Body of pancreas (tissue), 4 donors: ENCODE measurements at regions not wholly inside any gene's neighbourhood (a gene's known extent, or its start where the extent isn't known, plus 50 kb on each side); places are given as distances from the start of the nearest gene placed in this dataset.

ENCODE experiments used
- ATAC-seq: fragments of 150-250 bp; one replicate; pipeline ENCODE4 v1.9.1; 2016
- DNase-seq, 4 donors: peaks; one replicate each; pipeline ENCODE4 v3.0.0-alpha.2; 2019
- H3K27ac ChIP-seq, 4 donors: fragments of 200-600 bp; sonication (generic); 1 replicate in 3 of 4; 2 replicates in 1 of 4; pipeline versions ENCODE4 v1.5.1 to v1.6.1; 2016 to 2019; ENCODE audit warnings: mild to moderate bottlenecking in 1 of 4, mixed read lengths in 1 of 4, moderate library complexity in 1 of 4
- H3K27me3 ChIP-seq, 2 donors: fragments of 200-600 bp; sonication (generic); one replicate each; pipeline ENCODE4 v1.6.0; 2016; ENCODE audit warnings: mild to moderate bottlenecking in 1 of 2
- H3K36me3 ChIP-seq, 2 donors: fragments of 200-600 bp; sonication (generic); replicated peaks in 1 of 2; 2 replicates each; pipeline ENCODE4 v1.5.1; 2016; ENCODE audit warnings: low read depth in 2 of 2; ENCODE audit not compliant: insufficient read depth in 1 of 2
- H3K4me1 ChIP-seq: fragments of 200-600 bp; sonication (generic); one replicate; pipeline ENCODE4 v1.6.0; 2016
- H3K4me3 ChIP-seq, 2 donors: fragments of 200-600 bp; sonication (generic); 1 replicate in 1 of 2; 2 replicates in 1 of 2; pipeline ENCODE4 v1.5.1; 2016 to 2019
- H3K9me3 ChIP-seq, 3 donors: fragments of 200-600 bp; sonication (generic); 1 replicate in 2 of 3; 2 replicates in 1 of 3; pipeline ENCODE4 v1.5.1; 2016
- POLR2A ChIP-seq, 3 donors: fragments of 450-650 bp; IDR thresholded peaks; one replicate each; pipeline ENCODE4 v1.6.1; 2016; ENCODE audit warnings: antibody characterized with exemption in 3 of 3, mild to moderate bottlenecking in 2 of 3
- WGBS, 2 donors: methylation state at CpG; one replicate each; pipeline ENCODE4 v1.1.5; 2017; 5-methylcytosine and 5-hydroxymethylcytosine counted together
- intact Hi-C: fragments of 100-400 bp; cut with DNase I; formaldehyde crosslinking; loops from one replicate; pipeline ENCODE4 v1.15.1; 2023
- TF ChIP-seq, protein P1 (sequence below), 7 experiments: fragments of 450-650 bp in 4 of 7; fragments of 200-600 bp in 3 of 7; sonication (generic) in 3 of 7; IDR thresholded peaks; one replicate each; pipeline ENCODE4 v1.5.1; 2016 to 2019; ENCODE audit warnings: antibody characterized with exemption in 7 of 7

DNA sequence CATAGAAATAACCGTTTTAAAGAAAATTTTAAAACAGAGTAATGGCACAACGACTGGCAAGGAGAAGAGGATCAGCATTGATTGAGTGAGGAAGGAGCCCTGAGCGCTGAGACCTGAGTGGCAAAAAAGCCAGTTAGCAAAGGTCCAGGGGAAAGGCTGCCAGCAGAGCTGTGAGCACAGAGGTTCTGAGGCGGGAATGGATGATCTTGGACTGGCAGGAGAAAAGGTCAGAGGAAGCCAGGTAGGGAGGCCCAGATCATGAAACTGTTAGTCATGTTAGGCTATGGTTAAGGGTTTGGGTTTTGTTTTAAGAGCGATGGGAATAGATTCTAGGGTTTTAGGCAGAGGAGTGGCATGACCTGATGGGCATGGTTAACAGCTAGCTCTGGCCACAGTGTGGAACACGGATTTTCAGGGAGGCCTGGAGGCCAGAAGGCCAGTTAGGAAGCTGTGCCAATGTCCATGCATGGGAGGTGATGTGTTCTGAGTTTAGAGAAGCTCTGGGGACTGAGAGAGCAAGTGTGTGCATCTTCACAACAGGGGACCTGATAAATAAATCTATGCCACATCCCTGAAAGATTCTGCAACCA lies 57.7 kb upstream of the GALNT10 start:
- 60 to 66% methylated on average over 6 of the region's 6 CpGs for WGBS, 2 donors
- H3K36me3 ChIP-seq = no peaks in the 10 kb centered on the region
- no peaks in the 10 kb centered on the region for H3K9me3 ChIP-seq
- TF ChIP-seq, protein P1, sequence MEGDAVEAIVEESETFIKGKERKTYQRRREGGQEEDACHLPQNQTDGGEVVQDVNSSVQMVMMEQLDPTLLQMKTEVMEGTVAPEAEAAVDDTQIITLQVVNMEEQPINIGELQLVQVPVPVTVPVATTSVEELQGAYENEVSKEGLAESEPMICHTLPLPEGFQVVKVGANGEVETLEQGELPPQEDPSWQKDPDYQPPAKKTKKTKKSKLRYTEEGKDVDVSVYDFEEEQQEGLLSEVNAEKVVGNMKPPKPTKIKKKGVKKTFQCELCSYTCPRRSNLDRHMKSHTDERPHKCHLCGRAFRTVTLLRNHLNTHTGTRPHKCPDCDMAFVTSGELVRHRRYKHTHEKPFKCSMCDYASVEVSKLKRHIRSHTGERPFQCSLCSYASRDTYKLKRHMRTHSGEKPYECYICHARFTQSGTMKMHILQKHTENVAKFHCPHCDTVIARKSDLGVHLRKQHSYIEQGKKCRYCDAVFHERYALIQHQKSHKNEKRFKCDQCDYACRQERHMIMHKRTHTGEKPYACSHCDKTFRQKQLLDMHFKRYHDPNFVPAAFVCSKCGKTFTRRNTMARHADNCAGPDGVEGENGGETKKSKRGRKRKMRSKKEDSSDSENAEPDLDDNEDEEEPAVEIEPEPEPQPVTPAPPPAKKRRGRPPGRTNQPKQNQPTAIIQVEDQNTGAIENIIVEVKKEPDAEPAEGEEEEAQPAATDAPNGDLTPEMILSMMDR (IDR thresholded peaks at IDR 0.05) = no peak
- no peak for TF ChIP-seq POLR2A (IDR thresholded peaks at IDR 0.05)
- ATAC-seq (no peak), DNase-seq (no peak)
- H3K4me3 ChIP-seq = no peak overlapping the region
- no peak overlapping the region for H3K27ac ChIP-seq
- H3K27me3 ChIP-seq = no peaks in the 10 kb centered on the region
- intact Hi-C loops = no loop called here
- H3K4me1 ChIP-seq = no peaks in the 10 kb centered on the region

DNA sequence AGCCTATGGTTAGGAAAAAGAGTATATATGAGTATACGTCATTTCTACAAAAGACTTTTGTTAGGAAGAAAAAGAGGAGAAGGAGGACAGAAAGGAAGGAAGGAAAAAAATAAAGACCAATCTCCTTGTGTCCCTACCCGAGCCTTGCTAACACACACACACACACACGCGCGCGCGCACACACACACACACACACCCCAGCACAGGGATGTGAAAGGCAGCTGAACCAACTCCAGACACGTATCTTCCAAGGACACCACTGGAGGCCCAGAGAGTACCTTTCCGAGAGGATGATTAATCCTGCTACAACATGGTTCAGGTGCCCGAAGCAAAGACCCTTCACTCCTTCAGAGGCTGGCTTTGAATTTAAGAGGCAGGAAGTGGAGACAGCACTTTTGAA lies 56.9 kb upstream of the GALNT10 start:
- ATAC-seq = no peak
- Histone ChIP-seq H3K4me3 (no peak overlapping the region), H3K27ac (no peak overlapping the region), H3K4me1 (no peaks in the 10 kb centered on the region), H3K27me3 (no peaks in the 10 kb centered on the region), H3K9me3 (no peaks in the 10 kb centered on the region), H3K36me3 (no peaks in the 10 kb centered on the region)
- DNase-seq = no peak
- WGBS, 2 donors = 76 to 85% methylated on average over 10 of the region's 10 CpGs
- TF ChIP-seq, protein P1 (IDR thresholded peaks at IDR 0.05) = no peak
- intact Hi-C loops = no loop called here

DNA sequence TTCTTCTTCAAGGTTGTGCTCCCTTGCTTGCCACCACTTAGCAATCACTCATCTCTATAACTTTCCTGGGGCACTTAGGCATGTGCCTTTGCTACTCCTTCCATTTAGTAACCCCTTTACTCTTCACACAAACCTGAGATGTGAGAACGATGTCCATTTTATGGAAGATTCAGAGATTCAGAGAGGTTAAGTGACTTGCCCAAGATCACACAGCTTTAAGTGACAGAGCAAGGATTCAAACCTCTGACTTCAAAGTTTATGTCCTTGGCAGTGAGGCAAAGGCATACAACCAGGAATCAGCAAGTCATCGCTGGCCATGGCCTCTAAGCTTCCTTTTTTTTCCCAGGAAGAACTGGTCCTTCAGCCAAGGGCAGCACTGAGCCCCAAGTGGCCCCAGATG lies 56.0 kb upstream of the GALNT10 start:
- H3K36me3 ChIP-seq = no peaks in the 10 kb centered on the region
- H3K9me3 ChIP-seq = no peaks in the 10 kb centered on the region
- no peaks in the 10 kb centered on the region for H3K27me3 ChIP-seq
- no peak for ATAC-seq
- DNase-seq = no peak
- intact Hi-C loops = no loop called here
- no peaks in the 10 kb centered on the region for H3K4me1 ChIP-seq
- H3K4me3 ChIP-seq = no peak overlapping the region
- no peak overlapping the region for H3K27ac ChIP-seq
- TF ChIP-seq, protein P1 (IDR thresholded peaks at IDR 0.05) = no peak
- no peak for TF ChIP-seq POLR2A (IDR thresholded peaks at IDR 0.05)
- WGBS, 2 donors = 78 to 87% methylated on average over 2 of the region's 2 CpGs

DNA sequence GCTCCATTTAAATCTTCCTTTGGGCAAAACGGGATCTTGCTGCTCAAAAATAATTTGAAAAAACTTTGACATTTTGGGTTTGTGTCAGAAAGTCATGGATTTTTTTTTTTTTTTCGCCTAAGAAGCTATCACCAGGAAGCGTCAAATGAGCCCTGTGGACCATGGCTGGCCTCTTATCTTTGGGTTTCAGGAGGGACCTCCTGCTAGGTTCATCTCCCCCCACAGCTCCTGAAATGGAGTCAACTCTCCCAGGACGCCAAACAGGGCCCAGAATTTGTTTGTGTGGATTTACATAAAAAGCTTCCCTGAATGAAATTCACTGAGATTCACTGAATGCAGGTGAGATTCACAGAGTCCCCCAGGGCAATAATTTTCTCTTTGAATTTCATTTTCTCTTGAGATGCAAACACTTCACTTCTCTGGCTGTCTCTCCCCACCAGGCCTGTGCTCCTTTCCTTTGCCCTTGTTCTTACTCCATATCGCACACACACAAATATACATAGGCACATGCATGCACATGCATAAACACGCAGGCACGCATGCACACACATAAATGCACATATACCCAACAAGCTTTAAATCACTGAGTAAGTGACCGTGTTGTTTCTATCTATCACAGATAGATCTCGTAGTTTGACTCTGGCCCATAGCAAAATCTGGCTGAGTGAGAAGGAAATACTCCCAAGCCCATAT lies 55.3 kb upstream of the GALNT10 start:
- no peak for TF ChIP-seq POLR2A (IDR thresholded peaks at IDR 0.05)
- no peaks in the 10 kb centered on the region for H3K27me3 ChIP-seq
- no peaks in the 10 kb centered on the region for H3K36me3 ChIP-seq
- no peak for ATAC-seq
- no peak for DNase-seq
- no peaks in the 10 kb centered on the region for H3K9me3 ChIP-seq
- H3K4me3 ChIP-seq = no peak overlapping the region
- WGBS, 2 donors = 73 to 75% methylated on average over 9 of the region's 9 CpGs
- H3K4me1 ChIP-seq = no peaks in the 10 kb centered on the region
- intact Hi-C loops = no loop called here
- H3K27ac ChIP-seq = no peak overlapping the region

DNA sequence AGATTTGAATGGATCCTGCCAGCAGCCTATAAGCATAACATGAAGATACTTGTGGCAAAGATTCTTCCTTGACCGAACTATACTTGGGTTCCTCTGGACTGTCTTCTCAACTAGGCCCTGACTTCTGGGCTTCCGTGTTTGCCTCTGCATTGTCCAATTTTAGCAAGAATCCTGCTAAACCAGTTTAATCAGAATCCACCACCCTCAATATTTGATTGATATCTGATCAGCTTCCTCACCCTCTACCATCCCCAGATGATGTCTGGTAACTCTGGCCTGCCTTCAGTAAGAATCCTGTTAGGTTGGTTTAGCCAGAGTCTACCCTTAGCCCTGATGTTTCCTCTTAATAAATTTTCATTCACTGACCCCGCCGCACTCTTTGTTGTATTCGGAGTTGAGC lies 54.4 kb upstream of the GALNT10 start:
- Histone ChIP-seq H3K27me3 (no peaks in the 10 kb centered on the region), H3K4me3 (no peak overlapping the region), H3K9me3 (no peaks in the 10 kb centered on the region), H3K27ac (no peak overlapping the region), H3K4me1 (no peaks in the 10 kb centered on the region), H3K36me3 (no peaks in the 10 kb centered on the region)
- no peak for DNase-seq
- TF ChIP-seq, protein P1 (IDR thresholded peaks at IDR 0.05) = no peak
- TF ChIP-seq POLR2A (IDR thresholded peaks at IDR 0.05) = no peak
- no peak for ATAC-seq
- 90% methylated on average over 5 of the region's 5 CpGs for WGBS, 2 donors
- intact Hi-C loops = no loop called here
